ENCODE measurements at regions not wholly inside any gene's neighbourhood (a gene's known extent, or its start where the extent isn't known, plus 50 kb on each side); places are given as distances from the start of the nearest gene placed in this dataset.
"Not testable (repeated sequence)": the region's sequence is repeated elsewhere in the genome, so short reads cannot be mapped to it uniquely, and the experiment has no call there.

DNA sequence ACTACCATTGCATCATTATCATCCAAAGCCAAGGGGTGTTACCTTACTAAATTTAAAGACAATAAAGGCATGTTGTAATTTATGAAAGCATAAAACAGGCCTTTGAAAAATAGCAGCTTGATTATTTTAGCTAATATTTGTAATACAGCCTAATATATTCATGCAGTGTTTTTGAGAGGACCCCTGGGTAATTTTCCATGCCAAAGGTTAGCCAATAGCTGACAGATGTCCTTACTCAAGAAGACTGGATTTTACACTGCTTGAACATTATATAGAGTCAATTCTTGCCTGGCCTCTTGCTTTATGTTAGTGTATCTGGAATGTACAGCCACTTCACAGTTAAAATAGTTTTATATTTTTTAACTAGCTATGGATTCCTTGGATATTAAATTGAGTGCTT lies 337.8 kb upstream of the PAPPA start:
- no peak for DNase-seq
- Mint-ChIP-seq H3K27me3 (no peaks in the 10 kb centered on the region), H3K36me3 (no peaks in the 10 kb centered on the region), H3K9me3 (peaks cover 6% of the 10 kb centered on the region), H3K4me3 (no peak overlapping the region), H3K4me1 (no peaks in the 10 kb centered on the region), H3K27ac (no peak overlapping the region)

- not testable (repeated sequence) for H3K27me3 Mint-ChIP-seq, H3K36me3 Mint-ChIP-seq, H3K9me3 Mint-ChIP-seq, H3K4me1 Mint-ChIP-seq, H3K4me3 Mint-ChIP-seq, DNase-seq, H3K27ac Mint-ChIP-seq
These were observed 334.9 kb upstream of the PAPPA start for GRCh38 chr9:115818651-115819050.

GRCh38 chr9:115832031-115832430 lies 321.6 kb upstream of the PAPPA start:
- Mint-ChIP-seq H3K27ac (no peak overlapping the region), H3K4me3 (no peak overlapping the region), H3K36me3 (no peaks in the 10 kb centered on the region), H3K9me3 (peaks cover 4% of the 10 kb centered on the region), H3K4me1 (no peaks in the 10 kb centered on the region), H3K27me3 (no peaks in the 10 kb centered on the region)
- DNase-seq = no peak

- Mint-ChIP-seq H3K36me3 (no peaks in the 10 kb centered on the region), H3K27ac (no peak overlapping the region)
These were observed 316.0 kb upstream of the PAPPA start for GRCh38 chr9:115837618-115838017.

GRCh38 chr9:115838417-115838816 lies 315.2 kb upstream of the PAPPA start:
- no peak for DNase-seq
- H3K27me3 Mint-ChIP-seq = no peaks in the 10 kb centered on the region
- H3K4me1 Mint-ChIP-seq = no peaks in the 10 kb centered on the region
- H3K27ac Mint-ChIP-seq = no peak overlapping the region
- H3K4me3 Mint-ChIP-seq = no peak overlapping the region
- peaks cover 6% of the 10 kb centered on the region for H3K9me3 Mint-ChIP-seq
- no peaks in the 10 kb centered on the region for H3K36me3 Mint-ChIP-seq

More at GRCh38 chr9:115837618-115838017, 316.0 kb upstream of the PAPPA start:
- H3K4me3 Mint-ChIP-seq = no peak overlapping the region
- no peak for DNase-seq
- H3K27me3 Mint-ChIP-seq = no peaks in the 10 kb centered on the region
- H3K4me1 Mint-ChIP-seq = no peaks in the 10 kb centered on the region
- H3K9me3 Mint-ChIP-seq = peaks cover 6% of the 10 kb centered on the region

- not testable (repeated sequence) for H3K9me3 Mint-ChIP-seq, H3K4me3 Mint-ChIP-seq, H3K27me3 Mint-ChIP-seq, H3K36me3 Mint-ChIP-seq, H3K4me1 Mint-ChIP-seq, DNase-seq, H3K27ac Mint-ChIP-seq
These were observed 309.2 kb upstream of the PAPPA start for GRCh38 chr9:115844433-115844832.

GRCh38 chr9:115845648-115846312 lies 307.8 kb upstream of the PAPPA start:
- DNase-seq = no peak
- no peak overlapping the region for H3K4me3 Mint-ChIP-seq
- no peak overlapping the region for H3K27ac Mint-ChIP-seq
- H3K27me3 Mint-ChIP-seq = no peaks in the 10 kb centered on the region
- no peaks in the 10 kb centered on the region for H3K36me3 Mint-ChIP-seq
- no peaks in the 10 kb centered on the region for H3K9me3 Mint-ChIP-seq
- no peaks in the 10 kb centered on the region for H3K4me1 Mint-ChIP-seq

DNA sequence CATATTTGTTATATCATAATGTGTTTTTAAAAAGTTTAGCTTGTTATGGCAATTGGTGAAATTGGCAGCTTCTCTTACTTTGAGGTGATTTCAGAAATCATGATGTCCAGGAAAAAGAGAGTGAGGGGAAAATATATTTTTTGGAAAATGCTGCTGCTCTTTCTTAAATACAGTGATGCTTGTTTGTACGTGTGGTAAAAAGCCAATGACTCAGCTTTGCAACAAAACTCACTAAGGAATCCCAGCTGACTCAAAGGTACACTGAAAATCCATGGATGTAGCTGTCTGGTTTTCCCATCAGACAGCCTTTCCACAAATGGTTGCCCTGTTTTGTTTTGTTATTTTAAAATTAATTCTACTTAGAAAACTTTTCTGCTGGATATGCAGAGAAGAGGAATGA lies 306.4 kb upstream of the PAPPA start:
- Mint-ChIP-seq H3K27me3 (no peaks in the 10 kb centered on the region), H3K9me3 (no peaks in the 10 kb centered on the region), H3K4me1 (no peaks in the 10 kb centered on the region), H3K36me3 (no peaks in the 10 kb centered on the region), H3K4me3 (no peak overlapping the region), H3K27ac (no peak overlapping the region)
- DNase-seq = no peak

GRCh38 chr9:115849679-115850412 lies 303.7 kb upstream of the PAPPA start:
- no peak overlapping the region for H3K4me3 Mint-ChIP-seq
- no peaks in the 10 kb centered on the region for H3K36me3 Mint-ChIP-seq
- DNase-seq = no peak
- no peaks in the 10 kb centered on the region for H3K9me3 Mint-ChIP-seq
- H3K27ac Mint-ChIP-seq = no peak overlapping the region
- H3K4me1 Mint-ChIP-seq = no peaks in the 10 kb centered on the region
- no peaks in the 10 kb centered on the region for H3K27me3 Mint-ChIP-seq

GRCh38 chr9:115850548-115851304 lies 302.9 kb upstream of the PAPPA start:
- Mint-ChIP-seq H3K27ac (no peak overlapping the region), H3K27me3 (no peaks in the 10 kb centered on the region), H3K4me3 (no peak overlapping the region), H3K9me3 (no peaks in the 10 kb centered on the region), H3K4me1 (no peaks in the 10 kb centered on the region), H3K36me3 (no peaks in the 10 kb centered on the region)
- no peak for DNase-seq

GRCh38 chr9:115855458-115856133 lies 298.0 kb upstream of the PAPPA start:
- H3K36me3 Mint-ChIP-seq = no peaks in the 10 kb centered on the region

DNA sequence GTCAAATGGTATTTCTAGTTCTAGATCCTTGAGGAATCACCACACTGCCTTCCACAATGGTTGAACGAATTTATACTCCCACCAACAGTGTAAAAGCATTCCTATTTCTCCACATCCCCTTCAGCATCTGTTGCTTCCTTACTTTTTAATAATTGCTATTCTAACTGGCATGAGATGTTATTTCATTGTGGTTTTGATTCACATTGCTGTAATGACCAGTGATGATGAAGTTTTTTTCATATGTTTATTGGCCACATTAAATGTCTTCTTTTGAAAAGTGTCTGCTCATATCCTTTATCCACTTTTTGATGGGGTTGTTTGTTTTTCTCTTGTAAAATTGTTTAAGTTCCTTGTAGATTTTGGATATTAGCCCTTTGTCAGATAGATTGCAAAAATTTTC lies 295.2 kb upstream of the PAPPA start:
- H3K4me1 Mint-ChIP-seq, H3K36me3 Mint-ChIP-seq, DNase-seq, H3K4me3 Mint-ChIP-seq, H3K27me3 Mint-ChIP-seq, H3K9me3 Mint-ChIP-seq, H3K27ac Mint-ChIP-seq: not testable (repeated sequence)

More at GRCh38 chr9:115855458-115856133, 298.0 kb upstream of the PAPPA start:
- Mint-ChIP-seq H3K4me3 (no peak overlapping the region), H3K27me3 (no peaks in the 10 kb centered on the region), H3K27ac (no peak overlapping the region), H3K4me1 (no peaks in the 10 kb centered on the region), H3K9me3 (no peaks in the 10 kb centered on the region)
- no peak for DNase-seq

GRCh38 chr9:115862021-115862420 lies 291.6 kb upstream of the PAPPA start:
- no peaks in the 10 kb centered on the region for H3K27me3 Mint-ChIP-seq
- H3K4me3 Mint-ChIP-seq = no peak overlapping the region
- no peaks in the 10 kb centered on the region for H3K36me3 Mint-ChIP-seq
- H3K9me3 Mint-ChIP-seq = no peaks in the 10 kb centered on the region
- no peaks in the 10 kb centered on the region for H3K4me1 Mint-ChIP-seq
- no peak overlapping the region for H3K27ac Mint-ChIP-seq
- DNase-seq = no peak

DNA sequence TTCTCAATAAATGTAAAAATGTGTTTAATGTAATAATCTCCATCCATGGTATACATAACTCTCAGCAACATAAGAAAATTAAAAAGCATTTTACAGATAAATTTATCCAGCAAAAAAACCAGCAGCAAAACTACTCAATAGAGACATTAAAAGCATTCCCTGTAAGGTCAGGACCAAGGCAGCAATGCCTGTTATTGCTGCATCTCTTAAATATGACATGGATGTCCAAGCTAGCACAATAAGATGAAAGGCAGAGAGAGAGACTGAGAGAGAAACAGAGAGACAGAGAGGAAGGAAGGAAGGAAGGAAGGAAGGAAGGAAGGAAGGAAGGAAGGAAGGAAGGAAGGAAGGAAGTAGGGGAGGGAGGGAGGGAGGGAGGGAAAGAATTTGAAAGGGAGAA lies 289.0 kb upstream of the PAPPA start:
- Mint-ChIP-seq H3K36me3 (no peaks in the 10 kb centered on the region), H3K27me3 (no peaks in the 10 kb centered on the region), H3K4me3 (no peak overlapping the region), H3K9me3 (no peaks in the 10 kb centered on the region), H3K27ac (no peak overlapping the region), H3K4me1 (no peaks in the 10 kb centered on the region)
- no peak for DNase-seq

- DNase-seq = no peak
- no peaks in the 10 kb centered on the region for H3K9me3 Mint-ChIP-seq
- H3K4me1 Mint-ChIP-seq = no peaks in the 10 kb centered on the region
- no peaks in the 10 kb centered on the region for H3K27me3 Mint-ChIP-seq
- no peak overlapping the region for H3K4me3 Mint-ChIP-seq
- no peaks in the 10 kb centered on the region for H3K36me3 Mint-ChIP-seq
- no peak overlapping the region for H3K27ac Mint-ChIP-seq
These were observed 286.3 kb upstream of the PAPPA start for GRCh38 chr9:115867326-115867725.
